SK-N-SH (cell line): ENCODE measurements at regions not wholly inside any gene's neighbourhood (a gene's known extent, or its start where the extent isn't known, plus 50 kb on each side); places are given as distances from the start of the nearest gene placed in this dataset.

Experiments
- CTCF ChIP-seq: fragments of 200-600 bp; sonication (generic); IDR thresholded peaks from 2 replicates; pipeline ENCODE4 v1.6.1; 2017; ENCODE audit warnings: antibody characterized with exemption, mild to moderate bottlenecking, moderate library complexity
- EZH2phosphoT487 ChIP-seq: fragments of 200-600 bp; sonication (generic); IDR thresholded peaks from 2 replicates; pipeline ENCODE4 v1.6.1; 2017; ENCODE audit warnings: low read depth, mixed run types, mild to moderate bottlenecking, antibody characterized with exemption, moderate library complexity, borderline replicate concordance
- IRF3 ChIP-seq: fragments of 150-350 bp; IDR thresholded peaks from 2 replicates; pipeline ENCODE4 v1.6.1; 2016; ENCODE audit warnings: mild to moderate bottlenecking, low read depth, low read length
- POLR2AphosphoS5 ChIP-seq: IDR thresholded peaks from 2 replicates; pipeline ENCODE4 v1.6.1; 2012; ENCODE audit warnings: low read depth, low read length
- SIN3A ChIP-seq: IDR thresholded peaks from 2 replicates; pipeline ENCODE4 v1.6.1; 2012; ENCODE audit warnings: low read depth, mild to moderate bottlenecking, low read length, moderate library complexity, borderline replicate concordance
- SMC3 ChIP-seq: IDR thresholded peaks from 2 replicates; pipeline ENCODE4 v1.6.1; 2012; ENCODE audit warnings: low read depth, low read length, improper control_type of control experiment
- TAF1 ChIP-seq: IDR thresholded peaks from 2 replicates; pipeline ENCODE4 v1.6.1; 2012; ENCODE audit warnings: low read depth, mild to moderate bottlenecking, low read length, moderate library complexity, borderline replicate concordance
- USF2 ChIP-seq: fragments of 150-350 bp; IDR thresholded peaks from 2 replicates; pipeline ENCODE4 v1.6.1; 2017; ENCODE audit warnings: antibody characterized with exemption, low read length, low read depth, borderline replicate concordance
- YY1 ChIP-seq: IDR thresholded peaks from 2 replicates; pipeline ENCODE4 v1.4.0; 2012; ENCODE audit warnings: low read depth, mild to moderate bottlenecking
- ZBTB33 ChIP-seq: IDR thresholded peaks from 2 replicates; pipeline ENCODE4 v1.4.0; 2012; ENCODE audit warnings: low read depth, borderline replicate concordance

- TF ChIP-seq POLR2AphosphoS5 (no peak), CTCF (no peak), IRF3 (no peak), USF2 (no peak), SIN3A (no peak), SMC3 (no peak), ZBTB33 (no peak), EZH2phosphoT487 (no peak), TAF1 (no peak), YY1 (no peak)
Observed at GRCh38 chr1:104100115-104100514, 350.4 kb downstream of the AMY1C start.
